Stimulated activated CD8-positive, alpha-beta memory T cell treated with anti-CD3 and anti-CD28 coated beads, Interleukin-2, amount 100 ng/mL, for 1 hour (primary cell): ENCODE measurements at regions not wholly inside any gene's neighbourhood (a gene's known extent, or its start where the extent isn't known, plus 50 kb on each side); places are given as distances from the start of the nearest gene placed in this dataset.

Experiments
- DNase-seq, 2 donors: peaks; one replicate each; pipeline ENCODE4 v3.0.0-alpha.2; 2020; ENCODE audit warnings: low read depth in 2 of 2

DNA sequence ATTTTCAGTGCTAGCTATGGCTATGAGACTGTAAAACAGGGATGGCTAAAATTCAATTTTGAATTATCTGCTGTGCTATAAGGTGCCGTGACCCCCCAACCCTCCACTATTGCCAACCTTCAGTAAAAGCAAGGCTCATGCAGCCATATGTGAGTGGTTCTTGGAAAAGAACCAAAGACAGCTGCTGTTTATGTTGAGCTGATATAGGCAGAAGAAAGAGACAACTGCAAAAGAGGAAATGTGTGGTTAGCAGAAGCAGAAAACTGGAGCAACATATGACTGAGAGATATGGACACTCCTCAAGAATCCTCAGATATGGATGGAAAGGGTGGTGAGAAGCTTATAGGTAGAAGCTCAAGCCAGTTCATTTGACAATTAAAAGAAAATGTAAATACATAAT, 200.3 kb downstream of the TLE1 start:
- DNase-seq: no peak

DNA sequence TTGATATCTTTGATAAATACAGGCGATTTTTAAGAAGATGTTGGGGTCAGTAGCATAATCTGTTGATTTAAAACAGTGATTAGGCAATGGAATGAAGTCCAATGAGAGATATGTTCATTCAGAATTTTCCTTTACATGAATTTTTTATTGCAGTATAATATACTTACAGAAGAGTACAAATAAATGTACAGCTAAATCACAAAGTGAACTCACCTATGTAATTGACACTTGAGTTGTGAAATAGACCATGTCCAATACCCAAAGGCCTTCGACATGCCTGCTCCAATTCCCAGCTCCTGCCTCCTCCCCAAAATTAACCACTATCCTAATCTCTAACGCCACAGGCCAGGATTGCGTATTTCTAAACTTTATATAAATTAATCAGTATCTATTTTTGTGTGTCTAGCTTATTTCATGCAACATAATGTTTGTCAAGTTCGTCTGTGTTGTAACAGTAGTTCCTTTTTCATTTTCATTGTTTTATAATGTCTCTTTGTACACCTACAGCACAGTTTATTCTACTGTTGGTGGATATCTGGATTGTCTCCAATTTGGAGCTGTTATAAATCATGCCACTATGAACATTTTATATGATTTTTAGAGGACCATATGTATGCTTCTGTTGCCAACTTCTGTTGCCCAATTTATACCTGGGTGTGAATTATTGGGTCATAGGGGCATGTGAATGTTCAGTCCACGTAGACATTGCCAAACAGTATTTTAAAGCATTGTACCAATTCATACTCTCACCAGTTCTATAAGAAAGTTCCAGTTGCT, 208.3 kb downstream of the TLE1 start:
- DNase-seq: no peak

DNA sequence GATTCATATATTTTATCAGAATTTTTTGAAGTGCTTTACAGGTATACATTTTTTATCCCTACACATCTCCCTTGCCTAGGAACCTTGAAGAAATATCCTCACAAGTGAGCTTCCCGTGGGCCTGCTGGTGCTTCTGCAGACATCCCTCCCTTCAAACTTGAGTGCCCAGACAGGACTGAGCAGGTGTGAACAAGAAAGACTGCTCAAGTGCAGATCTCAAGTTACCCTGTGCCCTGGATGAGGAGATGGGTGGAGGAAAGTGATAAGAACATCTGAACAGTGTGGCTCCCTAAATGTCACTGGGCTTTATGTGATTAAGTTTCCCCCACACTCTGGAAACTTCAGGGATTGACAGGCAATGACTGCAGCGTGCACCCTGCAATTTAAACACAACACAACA, 209.8 kb downstream of the TLE1 start:
- DNase-seq: no peak

DNA sequence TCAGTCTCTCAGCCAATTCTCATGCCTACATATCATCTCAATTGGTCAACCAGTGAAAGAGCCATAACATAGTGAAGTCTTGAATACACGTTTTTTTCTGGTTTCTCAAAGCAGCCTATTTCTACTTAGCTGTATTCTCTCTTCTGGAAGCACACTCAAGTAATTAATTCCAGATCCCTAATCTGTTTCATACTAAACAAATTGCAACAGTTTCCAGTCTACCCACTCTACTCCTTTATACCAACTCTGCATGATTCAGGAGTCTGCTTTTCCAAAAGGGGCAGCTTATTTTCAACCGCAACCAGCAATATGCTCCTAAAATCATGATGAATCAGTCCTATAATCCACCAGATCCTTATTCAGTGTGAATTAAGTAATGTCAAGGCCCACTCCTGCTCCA, 211.7 kb downstream of the TLE1 start:
- DNase-seq: no peak

DNA sequence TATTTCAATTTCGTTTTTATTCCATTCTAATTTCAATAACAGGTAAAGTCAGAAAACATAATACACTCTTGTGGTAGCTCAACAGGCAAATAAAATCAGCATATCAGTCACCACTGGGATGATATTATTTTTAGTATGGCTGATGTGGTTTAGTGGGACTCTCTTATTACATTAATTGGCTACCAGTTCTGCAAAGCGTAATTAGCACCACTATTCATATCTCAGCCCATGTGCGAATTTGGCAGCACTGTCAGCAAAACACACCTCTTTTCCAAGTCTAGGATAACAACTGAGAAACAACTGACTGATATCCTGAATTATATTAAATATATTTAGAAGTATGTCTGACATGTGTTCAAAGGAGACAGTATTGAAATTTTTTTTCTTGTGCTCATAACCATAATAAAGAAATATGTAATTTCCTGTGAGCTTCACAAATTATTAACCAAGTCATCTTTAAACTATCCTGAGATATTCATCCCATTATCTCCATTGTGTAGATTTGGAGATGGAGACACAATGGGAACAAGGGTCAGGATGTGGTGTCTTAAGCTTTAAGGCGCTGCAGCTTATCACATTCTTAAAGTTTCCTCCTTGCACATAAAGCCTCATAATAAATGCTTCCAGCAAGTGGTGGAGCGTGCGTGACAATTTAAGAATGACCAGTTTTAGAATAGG, 212.4 kb downstream of the TLE1 start:
- DNase-seq: no peak

DNA sequence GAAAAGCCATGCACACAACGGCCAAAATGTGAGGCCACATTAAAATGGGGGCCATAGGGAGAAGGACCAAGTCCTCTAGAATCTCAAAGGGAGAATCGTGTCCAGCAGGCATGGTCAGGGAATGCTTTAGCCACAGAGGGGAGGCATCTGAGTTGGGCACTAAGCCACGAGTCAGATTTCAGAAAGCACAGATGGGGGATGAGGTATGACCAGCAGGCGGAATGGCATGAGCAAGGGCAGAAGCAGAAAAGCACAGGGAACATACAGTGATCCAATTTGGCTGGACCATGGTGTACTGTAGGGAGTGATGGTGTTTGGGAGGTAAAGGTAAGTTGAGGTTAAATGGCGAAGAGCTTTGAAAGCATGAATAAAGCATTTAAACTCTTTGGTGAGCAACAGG, 214.6 kb downstream of the TLE1 start:
- no peak for DNase-seq

DNA sequence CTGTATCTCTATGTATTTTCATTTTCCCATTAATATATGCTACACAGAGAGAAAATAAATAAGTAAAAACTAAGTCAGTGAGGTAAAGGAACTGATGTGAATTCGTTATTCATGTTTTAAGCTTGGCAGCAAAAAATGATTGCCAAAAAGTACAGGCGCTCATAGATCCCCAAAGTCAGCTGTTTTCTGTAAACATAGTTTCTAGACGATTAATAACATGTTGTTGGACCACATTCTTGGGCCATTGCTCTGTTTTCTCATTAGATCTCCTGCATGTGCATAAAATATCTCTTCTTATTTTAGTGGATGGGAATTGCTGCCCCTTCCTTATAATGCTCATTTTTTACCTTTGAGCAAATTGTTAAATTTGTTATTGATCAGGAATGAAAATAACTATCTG, 215.2 kb downstream of the TLE1 start:
- no peak for DNase-seq

DNA sequence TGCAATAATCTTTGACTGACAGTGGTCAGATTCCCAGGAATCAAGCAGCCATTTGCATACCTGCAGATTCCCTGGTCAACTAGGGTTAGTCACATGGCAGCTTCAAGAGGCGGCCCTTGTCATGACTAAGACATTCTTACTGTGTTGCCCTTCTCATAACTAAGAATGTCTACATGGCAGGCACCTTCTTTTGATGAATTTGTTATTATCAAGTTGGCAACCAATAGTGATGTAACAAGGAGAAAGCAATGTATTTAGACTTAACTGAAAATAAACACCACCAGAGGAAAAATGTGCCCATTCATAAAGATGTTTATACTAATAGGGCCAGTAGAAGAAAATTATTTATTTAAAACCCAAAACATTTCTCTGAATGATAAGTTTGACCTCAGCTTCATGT, 215.6 kb downstream of the TLE1 start:
- no peak for DNase-seq

DNA sequence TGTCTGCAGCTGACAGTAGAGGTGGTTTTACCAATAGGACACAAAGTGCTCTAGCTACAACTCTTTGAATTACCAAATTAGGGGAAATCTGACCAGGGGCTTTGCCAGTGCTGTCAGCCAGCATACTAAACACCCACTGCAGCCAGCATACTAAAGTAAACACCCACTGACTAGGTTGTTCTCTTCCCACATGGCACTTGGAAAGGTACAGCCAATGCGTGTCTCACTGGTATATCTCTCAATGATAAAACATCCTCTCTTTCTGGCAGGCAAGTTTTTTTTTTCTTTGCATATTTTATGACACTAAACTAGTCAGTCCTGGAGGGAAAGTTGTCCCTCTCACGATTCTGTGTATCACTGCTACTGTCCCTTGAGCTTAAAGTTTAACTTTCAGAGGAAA, 216.1 kb downstream of the TLE1 start:
- DNase-seq: no peak

DNA sequence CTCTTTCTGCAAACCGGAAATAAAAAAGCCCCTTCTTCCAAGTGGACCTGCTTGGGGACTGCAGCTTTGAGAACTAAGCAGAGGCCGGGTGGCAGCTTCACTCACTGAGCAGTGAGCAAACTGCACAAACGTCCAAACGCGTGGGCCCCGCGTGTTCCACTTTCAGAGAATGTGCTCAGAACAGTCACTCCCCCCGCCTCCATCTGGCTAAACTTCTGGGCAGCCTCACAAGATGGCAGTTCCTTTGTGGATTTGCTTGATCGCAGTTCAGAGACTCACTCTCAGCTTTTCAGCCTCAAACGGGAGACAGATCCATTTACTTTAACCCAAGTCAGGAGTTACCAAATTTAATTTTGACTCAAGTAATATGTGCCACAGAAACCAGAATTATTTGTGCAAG, 216.6 kb downstream of the TLE1 start:
- no peak for DNase-seq

DNA sequence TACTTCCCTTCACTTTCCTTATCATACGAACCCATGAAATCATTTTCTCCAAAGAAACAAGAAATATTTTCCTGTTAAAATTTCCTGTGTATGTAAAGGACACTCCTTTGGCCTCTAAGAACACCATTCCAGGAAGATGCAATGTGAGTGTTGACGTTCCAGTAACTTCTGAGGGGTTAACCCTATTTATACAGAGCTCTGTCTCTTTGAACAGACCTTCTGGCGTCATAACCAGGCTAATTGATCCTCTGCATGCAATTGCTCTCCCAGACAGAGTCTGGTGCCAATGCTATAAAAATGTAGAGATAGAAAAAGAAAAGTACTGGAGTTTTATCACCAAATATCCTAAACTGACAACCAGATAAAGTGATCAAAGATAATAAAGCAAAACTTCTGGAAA, 218.5 kb downstream of the TLE1 start:
- DNase-seq: no peak

DNA sequence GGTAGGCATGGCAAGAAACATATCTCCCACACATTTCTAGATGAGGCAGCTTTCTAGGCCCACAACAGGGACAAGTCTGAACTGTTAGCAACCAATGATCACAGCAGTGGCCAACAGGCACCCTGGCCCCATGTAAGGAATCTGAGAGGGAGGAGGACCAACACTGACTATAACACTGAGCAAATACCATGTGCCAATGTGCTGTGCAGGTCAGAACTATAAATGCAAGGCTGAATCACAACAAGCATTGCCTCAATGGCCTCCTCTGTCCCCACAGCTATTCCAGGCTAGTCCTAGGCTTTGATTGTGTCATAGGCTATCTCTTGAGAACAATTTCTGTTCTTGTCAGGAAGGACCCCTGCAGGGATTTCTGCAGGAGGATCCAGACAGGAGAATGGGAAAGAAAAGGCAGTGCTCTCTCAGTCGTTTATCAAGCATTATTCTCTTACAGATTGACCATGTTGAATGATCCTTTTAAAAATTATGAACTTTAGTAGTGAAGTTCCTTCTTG, 221.2 kb downstream of the TLE1 start:
- no peak for DNase-seq

DNA sequence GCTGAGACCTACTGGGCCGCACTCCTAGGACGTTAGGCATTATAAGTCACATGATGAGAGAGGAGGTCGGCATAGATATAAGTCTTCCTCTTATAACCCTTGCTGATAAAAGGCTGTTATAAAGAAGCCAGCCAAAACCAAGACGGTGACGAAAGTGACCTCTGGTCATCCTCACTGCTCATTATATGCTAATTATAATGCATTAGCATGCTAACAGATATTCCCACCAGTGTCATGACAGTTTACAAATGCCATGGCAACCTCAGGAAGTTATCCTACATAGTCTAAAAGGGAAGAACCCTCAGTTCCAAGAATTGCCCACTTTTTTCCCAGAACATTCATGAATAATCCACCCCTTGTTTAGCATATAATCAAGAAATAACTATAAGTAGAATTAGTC, 222.4 kb downstream of the TLE1 start:
- no peak for DNase-seq

DNA sequence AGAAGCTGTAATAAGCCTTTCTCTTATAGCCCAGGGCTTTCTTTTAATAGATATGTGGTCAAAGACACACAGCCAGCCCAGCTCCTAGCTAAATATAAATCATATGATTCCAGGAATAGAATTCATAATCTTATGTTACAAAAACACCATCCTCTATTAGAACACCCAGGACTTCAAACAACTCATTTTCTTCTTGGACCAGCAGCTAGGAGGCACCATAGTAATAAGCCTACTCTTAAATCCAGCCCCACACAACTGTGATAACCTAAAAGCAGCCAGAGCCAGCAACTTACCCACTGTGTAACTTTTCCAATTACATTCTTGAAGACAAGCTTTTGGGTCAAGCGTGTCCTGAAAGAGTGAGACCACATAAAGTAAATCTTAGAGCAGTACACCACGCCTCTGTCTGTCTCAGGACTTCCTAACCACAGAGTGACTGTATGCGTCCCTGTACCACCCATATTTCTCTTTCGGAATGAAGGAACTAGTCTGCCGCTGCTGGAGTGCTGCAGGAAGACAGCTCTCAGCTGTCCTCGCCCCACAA, 223.8 kb downstream of the TLE1 start:
- no peak for DNase-seq

DNA sequence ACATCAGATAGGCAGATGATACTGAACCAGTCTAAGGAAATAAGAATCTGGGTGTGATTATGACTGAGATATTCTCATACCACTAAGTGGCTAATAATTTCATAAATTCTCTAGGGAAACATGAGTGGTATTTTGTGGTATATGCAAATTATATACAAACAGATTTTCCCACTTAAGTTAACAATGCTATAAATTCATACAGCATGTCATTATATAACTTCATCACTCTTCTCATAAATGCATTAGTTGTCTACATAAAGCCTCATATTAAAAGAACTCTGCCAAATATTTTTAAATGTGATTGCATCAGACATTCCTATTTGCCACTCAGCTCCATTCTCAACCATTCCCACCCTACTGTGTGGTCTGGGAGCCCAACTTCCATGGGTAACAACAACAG, 226.5 kb downstream of the TLE1 start:
- DNase-seq: no peak

DNA sequence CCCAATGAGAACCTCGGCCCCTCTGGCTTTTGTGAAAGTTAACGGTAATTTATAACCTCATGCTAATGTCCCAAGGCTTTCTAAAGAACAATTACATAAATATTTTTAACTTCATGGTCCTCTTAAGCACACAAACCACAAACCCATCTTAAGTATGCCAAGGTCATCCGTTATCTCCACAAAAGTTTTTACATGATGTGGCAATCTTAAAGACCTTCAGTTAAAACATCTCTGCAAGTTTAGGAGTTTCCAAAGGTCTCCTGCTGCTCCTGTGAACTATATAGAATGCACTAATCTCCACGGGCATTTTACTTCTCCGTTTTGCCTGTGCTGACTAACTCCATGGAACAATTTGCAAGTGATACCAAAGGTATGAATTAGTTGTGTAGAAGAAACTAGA, 228.2 kb downstream of the TLE1 start:
- DNase-seq: no peak

DNA sequence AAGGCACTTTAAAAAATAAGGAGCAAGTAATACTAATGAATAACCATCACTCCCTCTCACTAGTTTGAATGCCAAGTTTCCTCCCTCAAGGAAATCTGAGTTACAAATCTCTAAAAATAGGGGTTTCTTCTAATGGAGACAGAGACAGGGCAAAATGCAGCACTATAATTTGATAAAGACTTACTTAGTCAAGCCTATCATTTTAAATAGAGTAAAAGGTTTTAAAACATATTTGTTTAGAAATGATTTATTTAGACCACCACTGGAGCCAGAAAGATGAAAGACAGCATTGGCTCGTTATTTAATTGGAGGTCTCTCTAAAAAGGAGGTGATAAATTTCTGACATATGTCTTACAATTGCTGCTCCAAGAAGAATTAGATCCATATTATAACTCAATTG, 228.7 kb downstream of the TLE1 start:
- DNase-seq: no peak

DNA sequence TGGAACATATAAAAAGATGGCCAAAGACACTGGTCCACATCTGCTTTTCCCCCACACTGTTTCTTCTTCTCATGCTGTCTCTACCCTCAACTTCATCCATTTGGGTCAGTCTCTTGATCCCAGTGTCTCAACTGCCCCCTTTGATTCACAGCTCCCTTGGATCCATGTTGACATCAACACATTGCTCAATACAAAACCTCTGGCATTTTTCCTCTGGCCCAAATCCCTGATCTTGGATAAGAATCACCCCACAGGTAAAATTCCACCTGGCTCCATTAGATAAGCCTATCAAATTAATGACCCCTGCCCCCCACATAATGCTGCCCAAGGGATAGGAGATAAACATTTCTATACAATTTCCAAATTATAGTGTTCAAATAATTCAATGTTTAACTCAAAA, 229.8 kb downstream of the TLE1 start:
- DNase-seq: no peak

DNA sequence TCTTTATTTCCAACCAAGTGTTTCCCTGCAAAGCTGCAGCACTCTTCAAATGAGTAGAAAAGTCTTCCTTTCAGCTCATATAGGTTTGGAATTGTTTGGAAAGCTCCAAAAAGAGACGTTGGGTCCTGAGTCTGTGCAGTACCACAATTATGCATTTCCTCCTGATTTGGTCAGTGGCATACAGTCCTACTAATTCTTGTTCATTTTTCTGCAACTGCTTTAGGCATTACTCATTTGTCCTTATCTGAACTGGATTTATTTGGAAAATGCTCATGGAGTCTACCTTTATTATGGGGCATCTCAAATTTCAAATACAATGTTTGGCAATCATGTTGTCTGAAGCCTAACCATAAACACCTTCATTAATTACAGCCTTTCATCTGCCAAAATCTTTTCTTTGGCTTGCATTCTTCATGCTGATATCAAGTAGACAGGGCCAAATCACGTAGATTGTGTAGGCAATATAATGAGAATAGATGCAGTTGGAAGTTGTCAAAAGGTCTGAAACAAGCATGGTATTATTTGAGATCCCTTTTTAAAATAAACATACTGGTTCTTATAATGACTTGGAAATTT, 232.8 kb downstream of the TLE1 start:
- DNase-seq: no peak

DNA sequence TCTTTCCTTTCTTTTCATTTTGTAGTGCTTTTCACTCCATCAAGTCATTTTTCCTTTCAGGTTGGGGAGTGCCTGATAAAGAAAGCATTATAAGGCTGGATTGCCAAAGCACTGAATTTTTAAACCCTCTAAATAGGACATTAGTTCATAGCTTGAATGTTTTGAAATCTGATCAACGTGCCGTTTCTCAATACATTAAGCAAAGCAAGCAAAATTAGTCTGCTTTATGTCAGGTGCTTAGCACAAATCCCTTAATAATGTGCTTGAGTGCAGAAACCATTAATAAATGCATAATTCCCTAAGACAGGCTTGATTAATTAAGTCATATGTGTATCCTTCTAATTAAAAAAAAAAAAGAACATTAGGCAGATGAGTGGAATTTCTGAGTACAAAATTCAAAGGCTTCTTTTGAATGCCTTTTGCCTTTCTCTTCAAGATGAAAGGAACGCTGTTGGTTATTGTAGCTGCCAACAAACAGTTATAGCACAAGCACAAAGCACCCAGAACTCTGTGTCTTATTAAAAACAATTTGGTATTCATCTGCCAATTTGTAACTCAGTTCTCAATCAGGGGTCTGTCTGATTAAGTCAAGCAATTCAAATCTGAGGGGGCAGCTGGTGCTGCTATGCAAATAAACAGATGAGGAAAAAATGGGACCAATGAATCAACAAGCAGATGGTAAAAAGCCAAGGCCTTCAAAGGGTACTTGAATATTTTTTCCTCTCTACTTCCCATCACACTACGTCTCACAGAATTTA, 233.7 kb downstream of the TLE1 start:
- no peak for DNase-seq

DNA sequence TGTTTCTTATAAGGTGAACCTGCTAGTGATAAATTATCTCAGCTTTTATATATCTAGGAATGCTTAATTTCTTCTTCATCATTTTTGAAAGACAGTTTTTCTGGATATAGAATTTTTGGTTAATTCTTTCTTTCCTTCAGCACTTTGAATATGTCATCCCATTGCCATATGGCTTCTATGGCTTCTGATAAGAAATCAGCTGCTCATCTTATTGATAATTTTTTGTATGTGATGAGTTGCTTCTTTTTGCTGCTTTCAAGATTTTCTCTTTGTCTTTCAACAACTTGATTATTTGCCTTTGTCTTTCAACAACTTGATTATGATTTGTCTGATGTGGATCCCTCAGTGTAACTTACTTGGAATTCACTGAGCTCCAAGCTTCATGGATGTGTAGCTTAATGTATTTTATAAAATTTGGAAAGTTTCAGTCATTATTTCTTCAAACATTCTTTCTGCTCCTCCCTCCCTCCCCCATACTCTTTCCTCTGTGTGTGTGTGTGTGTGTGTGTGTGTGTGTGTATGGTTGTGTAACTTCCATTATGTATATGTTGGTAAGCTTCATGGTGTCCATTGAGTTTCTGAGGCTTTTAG, 243.9 kb downstream of the TLE1 start:
- no peak for DNase-seq

DNA sequence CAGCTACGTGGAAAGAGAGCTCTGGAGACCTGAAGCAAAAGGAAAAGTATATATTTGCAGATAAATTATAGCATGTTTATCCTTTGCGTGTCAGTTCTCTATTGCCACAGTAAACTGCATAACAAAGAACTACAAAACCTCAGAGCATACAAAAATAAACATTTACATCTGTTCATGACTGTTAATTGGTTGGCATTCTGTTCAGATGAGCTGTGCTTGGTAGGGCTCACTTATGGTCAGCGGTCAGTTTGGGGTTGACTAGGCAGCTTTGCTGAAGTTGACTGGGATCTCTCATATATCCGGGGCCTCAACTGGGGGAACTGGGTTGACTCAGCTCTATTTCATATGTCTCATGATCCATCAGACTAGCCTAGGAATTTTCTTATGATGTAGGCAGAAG, 257.7 kb downstream of the TLE1 start:
- no peak for DNase-seq
